GM23338 (cell line): ENCODE measurements at regions not wholly inside any gene's neighbourhood (a gene's known extent, or its start where the extent isn't known, plus 50 kb on each side); places are given as distances from the start of the nearest gene placed in this dataset.

Experiments
- ATAC-seq: fragments of 200-7000 bp; cut with Tn5 transposase; 3 replicates; pipeline ENCODE4 v1.9.1; 2020
- DNase-seq: peaks from one replicate; pipeline ENCODE4 v3.0.0-alpha.2; 2015; ENCODE audit warnings: low spot score
- H2AFZ ChIP-seq: fragments of 200-600 bp; sonication (generic); 2 replicates; pipeline ENCODE4 v1.8.0; 2016; ENCODE audit warnings: antibody characterized with exemption, mild to moderate bottlenecking, moderate library complexity
- H3F3A ChIP-seq: fragments of 200-600 bp; sonication (generic); replicated peaks from 2 replicates; pipeline ENCODE4 v1.8.0; 2017; ENCODE audit warnings: antibody characterized with exemption, mixed run types, low read depth
- H3K27ac ChIP-seq: fragments of 200-600 bp; sonication (generic); 2 replicates; pipeline ENCODE4 v1.6.1; 2016; ENCODE audit warnings: low read depth
- H3K27me3 ChIP-seq: fragments of 200-600 bp; sonication (generic); 2 replicates; pipeline ENCODE4 v1.8.0; 2016; ENCODE audit warnings: mild to moderate bottlenecking, mixed run types, moderate library complexity; ENCODE audit not compliant: insufficient read depth
- H3K36me3 ChIP-seq: fragments of 200-600 bp; sonication (generic); 2 replicates; pipeline ENCODE4 v1.8.0; 2016; ENCODE audit warnings: mild to moderate bottlenecking; ENCODE audit not compliant: insufficient read depth
- H3K4me1 ChIP-seq: fragments of 200-600 bp; sonication (generic); 2 replicates; pipeline ENCODE4 v1.8.0; 2016; ENCODE audit warnings: mild to moderate bottlenecking, moderate library complexity; ENCODE audit not compliant: insufficient read depth
- H3K4me2 ChIP-seq: fragments of 200-600 bp; sonication (generic); 2 replicates; pipeline ENCODE4 v1.7.1; 2017; ENCODE audit warnings: mixed run types
- H3K4me3 ChIP-seq: fragments of 200-600 bp; sonication (generic); 2 replicates; pipeline ENCODE4 v1.6.1; 2016; ENCODE audit warnings: mixed run types
- H3K79me2 ChIP-seq: fragments of 200-600 bp; sonication (generic); replicated peaks from 2 replicates; pipeline ENCODE4 v1.8.0; 2017; ENCODE audit warnings: mild to moderate bottlenecking; ENCODE audit not compliant: insufficient read depth
- H3K9me2 ChIP-seq: fragments of 200-600 bp; sonication (generic); 2 replicates; pipeline ENCODE4 v1.8.0; 2017; ENCODE audit not compliant: insufficient read depth
- H4K20me1 ChIP-seq: fragments of 200-600 bp; sonication (generic); replicated peaks from 2 replicates; pipeline ENCODE4 v1.8.0; 2017; ENCODE audit warnings: mild to moderate bottlenecking; ENCODE audit not compliant: insufficient read depth
- H3K27ac Mint-ChIP-seq: 2 replicates; pipeline ENCODE4 v1.8.0; 2020; ENCODE audit warnings: inconsistent platforms, mild to moderate bottlenecking, moderate library complexity, mixed read lengths
- H3K27me3 Mint-ChIP-seq: 3 replicates; pipeline ENCODE4 v1.8.0; 2022; ENCODE audit warnings: low read depth, mild to moderate bottlenecking, moderate library complexity, mixed read lengths, inconsistent platforms; ENCODE audit not compliant: insufficient read depth, poor library complexity
- H3K36me3 Mint-ChIP-seq: 3 replicates; pipeline ENCODE4 v1.8.0; 2021; ENCODE audit warnings: low read depth, mild to moderate bottlenecking, inconsistent platforms, moderate library complexity, mixed read lengths
- H3K4me1 Mint-ChIP-seq: 3 replicates; pipeline ENCODE4 v1.8.0; 2020; ENCODE audit warnings: mild to moderate bottlenecking, inconsistent platforms, mixed read lengths
- H3K4me3 Mint-ChIP-seq: 3 replicates; pipeline ENCODE4 v1.8.0; 2021; ENCODE audit warnings: moderate library complexity, mild to moderate bottlenecking, inconsistent platforms, mixed read lengths
- H3K9me3 Mint-ChIP-seq: 3 replicates; pipeline ENCODE4 v1.8.0; 2020; ENCODE audit warnings: moderate library complexity, mild to moderate bottlenecking, inconsistent platforms, mixed read lengths
- CREB1 ChIP-seq: fragments of 250-450 bp; sonication (Bioruptor Pico); IDR thresholded peaks from 2 replicates; pipeline ENCODE4 v1.5.0; 2020; ENCODE audit warnings: low read depth, mild to moderate bottlenecking, moderate library complexity
- EZH2 ChIP-seq: fragments of 200-600 bp; sonication (generic); IDR thresholded peaks from one replicate; pipeline ENCODE4 v1.8.0; 2017; ENCODE audit warnings: antibody characterized with exemption, mild to moderate bottlenecking, low read depth; ENCODE audit not compliant: unreplicated experiment
- EZH2phosphoT487 ChIP-seq: fragments of 200-600 bp; sonication (generic); IDR thresholded peaks from one replicate; pipeline ENCODE4 v1.8.1; 2018; ENCODE audit warnings: antibody characterized with exemption; ENCODE audit not compliant: unreplicated experiment
- JUNB ChIP-seq: IDR thresholded peaks from one replicate; pipeline ENCODE4 v1.6.1; 2016; ENCODE audit warnings: antibody characterized with exemption; ENCODE audit not compliant: unreplicated experiment
- NANOG ChIP-seq: IDR thresholded peaks from 2 replicates; pipeline ENCODE4 v1.6.1; 2016; ENCODE audit warnings: antibody characterized with exemption, borderline replicate concordance
- POLR2AphosphoS5 ChIP-seq: IDR thresholded peaks from 2 replicates; pipeline ENCODE4 v1.6.1; 2016; ENCODE audit warnings: antibody characterized with exemption, low read depth
- STAT1 ChIP-seq: IDR thresholded peaks from one replicate; pipeline ENCODE4 v1.6.1; 2016; ENCODE audit warnings: antibody characterized with exemption; ENCODE audit not compliant: unreplicated experiment
- ZNF114 ChIP-seq: fragments of 250-450 bp; sonication (Bioruptor Pico); IDR thresholded peaks from 2 replicates; pipeline ENCODE4 v1.5.0; 2020; ENCODE audit warnings: mild to moderate bottlenecking, moderate library complexity
- ZNF331 ChIP-seq: fragments of 250-450 bp; sonication (Bioruptor Pico); IDR thresholded peaks from 2 replicates; pipeline ENCODE4 v1.5.0; 2020; ENCODE audit warnings: low read depth, mild to moderate bottlenecking, moderate library complexity
- TF ChIP-seq, protein P1 (sequence below): IDR thresholded peaks from 2 replicates; pipeline ENCODE4 v1.6.1; 2016; ENCODE audit warnings: antibody characterized with exemption
- TF ChIP-seq, protein P2 (sequence below): fragments of 250-450 bp; sonication (Bioruptor Pico); IDR thresholded peaks from 2 replicates; pipeline ENCODE4 v1.5.0; 2020; ENCODE audit warnings: mild to moderate bottlenecking, moderate library complexity
- TF ChIP-seq, protein P3 (sequence below), 2 experiments: fragments of 200-600 bp in 1 of 2; sonication (generic) in 1 of 2; conservative IDR thresholded peaks; 2 replicates each; pipeline versions ENCODE4 v1.5.1 to v1.6.1; 2016 to 2017; ENCODE audit warnings: antibody characterized with exemption in 2 of 2, low read depth in 2 of 2, mild to moderate bottlenecking in 2 of 2, moderate library complexity in 1 of 2

GRCh38 chr3:77885381-77885780 lies 845.5 kb downstream of the ROBO2 start:
- Histone ChIP-seq H3K4me2 (no peak overlapping the region), H3K4me3 (no peak overlapping the region), H3K36me3 (no peaks in the 10 kb centered on the region), H2AFZ (no peak overlapping the region), H3K27me3 (no peaks in the 10 kb centered on the region), H4K20me1 (no peaks in the 10 kb centered on the region), H3F3A (no peaks in the 10 kb centered on the region), H3K4me1 (no peaks in the 10 kb centered on the region), H3K9me2 (no peaks in the 10 kb centered on the region), H3K79me2 (no peaks in the 10 kb centered on the region), H3K27ac (no peak overlapping the region)
- H3K36me3 Mint-ChIP-seq = no peaks in the 10 kb centered on the region
- H3K4me3 Mint-ChIP-seq = no peak overlapping the region
- no peaks in the 10 kb centered on the region for H3K27me3 Mint-ChIP-seq
- no peaks in the 10 kb centered on the region for H3K9me3 Mint-ChIP-seq
- no peaks in the 10 kb centered on the region for H3K4me1 Mint-ChIP-seq
- no peak overlapping the region for H3K27ac Mint-ChIP-seq
- TF ChIP-seq, protein P1, sequence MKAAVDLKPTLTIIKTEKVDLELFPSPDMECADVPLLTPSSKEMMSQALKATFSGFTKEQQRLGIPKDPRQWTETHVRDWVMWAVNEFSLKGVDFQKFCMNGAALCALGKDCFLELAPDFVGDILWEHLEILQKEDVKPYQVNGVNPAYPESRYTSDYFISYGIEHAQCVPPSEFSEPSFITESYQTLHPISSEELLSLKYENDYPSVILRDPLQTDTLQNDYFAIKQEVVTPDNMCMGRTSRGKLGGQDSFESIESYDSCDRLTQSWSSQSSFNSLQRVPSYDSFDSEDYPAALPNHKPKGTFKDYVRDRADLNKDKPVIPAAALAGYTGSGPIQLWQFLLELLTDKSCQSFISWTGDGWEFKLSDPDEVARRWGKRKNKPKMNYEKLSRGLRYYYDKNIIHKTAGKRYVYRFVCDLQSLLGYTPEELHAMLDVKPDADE = no peak
- DNase-seq (no peak), ATAC-seq (no peak)

GRCh38 chr3:77887611-77888010 lies 847.7 kb downstream of the ROBO2 start:
- H3K79me2 ChIP-seq = no peaks in the 10 kb centered on the region
- no peak overlapping the region for H3K4me3 Mint-ChIP-seq
- no peaks in the 10 kb centered on the region for H3K27me3 Mint-ChIP-seq
- H3K4me1 Mint-ChIP-seq = no peaks in the 10 kb centered on the region
- H3K27ac Mint-ChIP-seq = no peak overlapping the region
- no peaks in the 10 kb centered on the region for H3K4me1 ChIP-seq
- H3K4me2 ChIP-seq = no peak overlapping the region
- ATAC-seq (no peak), DNase-seq (no peak)
- no peaks in the 10 kb centered on the region for H3K9me3 Mint-ChIP-seq
- H3F3A ChIP-seq = no peaks in the 10 kb centered on the region
- no peaks in the 10 kb centered on the region for H3K36me3 Mint-ChIP-seq
- no peaks in the 10 kb centered on the region for H3K9me2 ChIP-seq
- H4K20me1 ChIP-seq = no peaks in the 10 kb centered on the region
- no peak overlapping the region; the same call in 1 of the 2 replicates for H2AFZ ChIP-seq
- no peaks in the 10 kb centered on the region for H3K27me3 ChIP-seq
- no peak overlapping the region for H3K4me3 ChIP-seq
- H3K27ac ChIP-seq = no peak overlapping the region
- no peaks in the 10 kb centered on the region for H3K36me3 ChIP-seq
- TF ChIP-seq NANOG = no peak
- no peak for TF ChIP-seq EZH2phosphoT487
- TF ChIP-seq, protein P1 = no peak
- no peak for TF ChIP-seq CREB1 (CRISPR knock-in tag)
- no peak for TF ChIP-seq POLR2AphosphoS5
- no peak for TF ChIP-seq ZNF114 (CRISPR knock-in tag)
- TF ChIP-seq, protein P2, sequence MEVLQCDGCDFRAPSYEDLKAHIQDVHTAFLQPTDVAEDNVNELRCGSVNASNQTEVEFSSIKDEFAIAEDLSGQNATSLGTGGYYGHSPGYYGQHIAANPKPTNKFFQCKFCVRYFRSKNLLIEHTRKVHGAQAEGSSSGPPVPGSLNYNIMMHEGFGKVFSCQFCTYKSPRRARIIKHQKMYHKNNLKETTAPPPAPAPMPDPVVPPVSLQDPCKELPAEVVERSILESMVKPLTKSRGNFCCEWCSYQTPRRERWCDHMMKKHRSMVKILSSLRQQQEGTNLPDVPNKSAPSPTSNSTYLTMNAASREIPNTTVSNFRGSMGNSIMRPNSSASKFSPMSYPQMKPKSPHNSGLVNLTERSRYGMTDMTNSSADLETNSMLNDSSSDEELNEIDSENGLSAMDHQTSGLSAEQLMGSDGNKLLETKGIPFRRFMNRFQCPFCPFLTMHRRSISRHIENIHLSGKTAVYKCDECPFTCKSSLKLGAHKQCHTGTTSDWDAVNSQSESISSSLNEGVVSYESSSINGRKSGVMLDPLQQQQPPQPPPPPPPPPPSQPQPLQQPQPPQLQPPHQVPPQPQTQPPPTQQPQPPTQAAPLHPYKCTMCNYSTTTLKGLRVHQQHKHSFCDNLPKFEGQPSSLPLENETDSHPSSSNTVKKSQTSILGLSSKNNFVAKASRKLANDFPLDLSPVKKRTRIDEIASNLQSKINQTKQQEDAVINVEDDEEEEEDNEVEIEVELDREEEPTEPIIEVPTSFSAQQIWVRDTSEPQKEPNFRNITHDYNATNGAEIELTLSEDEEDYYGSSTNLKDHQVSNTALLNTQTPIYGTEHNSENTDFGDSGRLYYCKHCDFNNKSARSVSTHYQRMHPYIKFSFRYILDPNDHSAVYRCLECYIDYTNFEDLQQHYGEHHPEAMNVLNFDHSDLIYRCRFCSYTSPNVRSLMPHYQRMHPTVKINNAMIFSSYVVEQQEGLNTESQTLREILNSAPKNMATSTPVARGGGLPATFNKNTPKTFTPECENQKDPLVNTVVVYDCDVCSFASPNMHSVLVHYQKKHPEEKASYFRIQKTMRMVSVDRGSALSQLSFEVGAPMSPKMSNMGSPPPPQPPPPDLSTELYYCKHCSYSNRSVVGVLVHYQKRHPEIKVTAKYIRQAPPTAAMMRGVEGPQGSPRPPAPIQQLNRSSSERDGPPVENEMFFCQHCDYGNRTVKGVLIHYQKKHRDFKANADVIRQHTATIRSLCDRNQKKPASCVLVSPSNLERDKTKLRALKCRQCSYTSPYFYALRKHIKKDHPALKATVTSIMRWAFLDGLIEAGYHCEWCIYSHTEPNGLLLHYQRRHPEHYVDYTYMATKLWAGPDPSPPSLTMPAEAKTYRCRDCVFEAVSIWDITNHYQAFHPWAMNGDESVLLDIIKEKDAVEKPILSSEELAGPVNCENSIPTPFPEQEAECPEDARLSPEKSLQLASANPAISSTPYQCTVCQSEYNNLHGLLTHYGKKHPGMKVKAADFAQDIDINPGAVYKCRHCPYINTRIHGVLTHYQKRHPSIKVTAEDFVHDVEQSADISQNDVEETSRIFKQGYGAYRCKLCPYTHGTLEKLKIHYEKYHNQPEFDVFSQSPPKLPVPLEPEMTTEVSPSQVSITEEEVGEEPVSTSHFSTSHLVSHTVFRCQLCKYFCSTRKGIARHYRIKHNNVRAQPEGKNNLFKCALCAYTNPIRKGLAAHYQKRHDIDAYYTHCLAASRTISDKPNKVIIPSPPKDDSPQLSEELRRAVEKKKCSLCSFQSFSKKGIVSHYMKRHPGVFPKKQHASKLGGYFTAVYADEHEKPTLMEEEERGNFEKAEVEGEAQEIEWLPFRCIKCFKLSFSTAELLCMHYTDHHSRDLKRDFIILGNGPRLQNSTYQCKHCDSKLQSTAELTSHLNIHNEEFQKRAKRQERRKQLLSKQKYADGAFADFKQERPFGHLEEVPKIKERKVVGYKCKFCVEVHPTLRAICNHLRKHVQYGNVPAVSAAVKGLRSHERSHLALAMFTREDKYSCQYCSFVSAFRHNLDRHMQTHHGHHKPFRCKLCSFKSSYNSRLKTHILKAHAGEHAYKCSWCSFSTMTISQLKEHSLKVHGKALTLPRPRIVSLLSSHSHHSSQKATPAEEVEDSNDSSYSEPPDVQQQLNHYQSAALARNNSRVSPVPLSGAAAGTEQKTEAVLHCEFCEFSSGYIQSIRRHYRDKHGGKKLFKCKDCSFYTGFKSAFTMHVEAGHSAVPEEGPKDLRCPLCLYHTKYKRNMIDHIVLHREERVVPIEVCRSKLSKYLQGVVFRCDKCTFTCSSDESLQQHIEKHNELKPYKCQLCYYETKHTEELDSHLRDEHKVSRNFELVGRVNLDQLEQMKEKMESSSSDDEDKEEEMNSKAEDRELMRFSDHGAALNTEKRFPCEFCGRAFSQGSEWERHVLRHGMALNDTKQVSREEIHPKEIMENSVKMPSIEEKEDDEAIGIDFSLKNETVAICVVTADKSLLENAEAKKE = no peak
- no peak for TF ChIP-seq STAT1
- no peak for TF ChIP-seq JUNB
- TF ChIP-seq ZNF331 (CRISPR knock-in tag) = no peak
- TF ChIP-seq, protein P3, sequence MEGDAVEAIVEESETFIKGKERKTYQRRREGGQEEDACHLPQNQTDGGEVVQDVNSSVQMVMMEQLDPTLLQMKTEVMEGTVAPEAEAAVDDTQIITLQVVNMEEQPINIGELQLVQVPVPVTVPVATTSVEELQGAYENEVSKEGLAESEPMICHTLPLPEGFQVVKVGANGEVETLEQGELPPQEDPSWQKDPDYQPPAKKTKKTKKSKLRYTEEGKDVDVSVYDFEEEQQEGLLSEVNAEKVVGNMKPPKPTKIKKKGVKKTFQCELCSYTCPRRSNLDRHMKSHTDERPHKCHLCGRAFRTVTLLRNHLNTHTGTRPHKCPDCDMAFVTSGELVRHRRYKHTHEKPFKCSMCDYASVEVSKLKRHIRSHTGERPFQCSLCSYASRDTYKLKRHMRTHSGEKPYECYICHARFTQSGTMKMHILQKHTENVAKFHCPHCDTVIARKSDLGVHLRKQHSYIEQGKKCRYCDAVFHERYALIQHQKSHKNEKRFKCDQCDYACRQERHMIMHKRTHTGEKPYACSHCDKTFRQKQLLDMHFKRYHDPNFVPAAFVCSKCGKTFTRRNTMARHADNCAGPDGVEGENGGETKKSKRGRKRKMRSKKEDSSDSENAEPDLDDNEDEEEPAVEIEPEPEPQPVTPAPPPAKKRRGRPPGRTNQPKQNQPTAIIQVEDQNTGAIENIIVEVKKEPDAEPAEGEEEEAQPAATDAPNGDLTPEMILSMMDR (conservative IDR thresholded peaks at IDR 0.05; ENCODE audit: low read depth in 2 of 2) = no peak
- no peak for TF ChIP-seq EZH2
